HG03135 (cell line): ENCODE measurements at regions not wholly inside any gene's neighbourhood (a gene's known extent, or its start where the extent isn't known, plus 50 kb on each side); places are given as distances from the start of the nearest gene placed in this dataset.
"Not testable (repeated sequence)": the region's sequence is repeated elsewhere in the genome, so short reads cannot be mapped to it uniquely, and the experiment has no call there.

Experiments used
- ATAC-seq: cut with Tn5 transposase; IDR thresholded peaks from one replicate; pipeline ENCODE4 v1.9.1; 2021; ENCODE audit warnings: mild to moderate bottlenecking, moderate library complexity; ENCODE audit not compliant: unreplicated experiment

- ATAC-seq: no peak
Measured at GRCh38 chr4:29113960-29114359, 1606.2 kb upstream of the PCDH7 start.

DNA sequence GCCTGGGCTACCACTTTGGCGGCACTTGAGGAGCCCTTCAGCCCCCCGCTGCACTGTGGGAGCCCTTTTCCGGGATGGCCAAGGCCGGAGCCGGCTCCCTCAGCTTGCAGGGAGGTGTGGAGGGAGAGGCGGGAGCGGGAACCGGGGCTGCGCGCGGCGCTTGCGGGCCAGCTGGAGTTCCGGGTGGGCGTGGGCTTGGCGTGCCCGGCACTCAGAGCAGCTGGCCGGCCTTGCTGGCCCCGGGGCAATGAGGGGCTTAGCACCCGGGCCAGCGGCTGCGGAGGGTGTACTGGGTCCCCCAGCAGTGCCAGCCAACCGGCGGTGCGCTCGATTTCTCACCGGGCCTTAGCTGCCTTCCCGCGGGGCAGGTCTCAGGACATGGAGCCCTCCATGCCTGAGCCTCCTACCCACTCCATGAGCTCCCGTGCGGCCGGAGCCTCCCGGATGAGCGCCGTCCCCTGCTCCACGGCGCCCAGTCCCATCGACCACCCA is 1602.9 kb upstream of the PCDH7 start:
- not testable (repeated sequence) for ATAC-seq

- ATAC-seq: no peak
Measured at GRCh38 chr4:29121586-29121985, 1598.6 kb upstream of the PCDH7 start.

GRCh38 chr4:29128810-29129209 is 1591.4 kb upstream of the PCDH7 start:
- ATAC-seq: no peak

GRCh38 chr4:29131304-29131703 is 1588.9 kb upstream of the PCDH7 start:
- no peak for ATAC-seq

DNA sequence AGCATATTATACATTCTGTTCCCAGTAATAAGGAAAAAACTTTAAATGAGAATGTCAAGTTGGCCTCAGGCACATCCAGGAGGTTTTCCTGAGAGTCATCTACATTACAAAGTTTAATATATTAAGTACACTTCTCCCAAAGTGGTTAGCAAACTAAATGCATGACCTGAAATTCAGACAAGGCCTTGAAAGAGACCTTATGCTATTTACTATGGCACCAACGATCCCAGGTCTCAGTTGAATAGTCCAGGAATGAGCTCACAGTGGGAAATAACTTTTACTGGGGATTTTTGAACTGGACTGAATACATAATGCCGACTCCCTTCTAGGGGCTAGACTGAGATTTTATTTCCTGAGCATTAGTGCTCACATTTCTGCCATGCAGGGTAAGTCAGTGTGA is 1577.5 kb upstream of the PCDH7 start:
- ATAC-seq: no peak

DNA sequence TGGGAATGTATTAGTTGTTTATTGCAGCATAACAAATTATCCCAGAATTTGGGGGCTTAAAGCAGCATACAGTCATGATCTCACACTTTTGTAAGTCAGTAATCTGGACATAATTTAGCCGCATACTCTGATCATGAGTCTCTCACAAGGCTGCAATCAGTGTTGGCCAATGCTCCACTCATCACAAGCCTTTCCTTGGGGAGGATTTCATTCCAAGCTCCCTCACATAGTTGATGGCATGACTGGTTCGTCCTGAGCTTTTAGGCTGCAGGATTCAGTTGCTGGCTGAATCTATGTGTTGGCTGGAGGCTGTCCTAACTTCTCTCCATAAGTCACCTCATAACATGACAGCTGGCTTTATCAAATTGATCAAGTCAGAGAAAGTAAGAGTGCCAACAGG is 1568.6 kb upstream of the PCDH7 start:
- ATAC-seq: no peak

DNA sequence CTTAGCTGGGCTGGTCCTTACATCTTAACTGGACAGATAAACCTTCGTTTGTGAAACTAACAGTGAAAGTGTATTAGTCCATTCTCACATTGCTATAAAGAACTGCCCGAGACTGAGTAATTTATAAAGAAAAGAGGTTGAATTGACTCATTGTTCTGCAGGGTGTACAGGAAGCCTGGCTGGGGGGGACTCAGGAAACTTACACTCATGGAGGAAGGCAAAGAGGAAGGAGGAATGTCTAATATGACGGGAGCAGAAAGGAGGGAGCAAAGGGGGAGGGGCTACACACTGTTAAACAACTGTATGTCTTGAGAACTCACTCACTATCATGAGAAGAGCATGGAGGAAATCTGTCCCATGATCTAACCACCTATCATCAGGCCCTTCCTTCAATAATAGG is 1566.5 kb upstream of the PCDH7 start:
- no peak for ATAC-seq

DNA sequence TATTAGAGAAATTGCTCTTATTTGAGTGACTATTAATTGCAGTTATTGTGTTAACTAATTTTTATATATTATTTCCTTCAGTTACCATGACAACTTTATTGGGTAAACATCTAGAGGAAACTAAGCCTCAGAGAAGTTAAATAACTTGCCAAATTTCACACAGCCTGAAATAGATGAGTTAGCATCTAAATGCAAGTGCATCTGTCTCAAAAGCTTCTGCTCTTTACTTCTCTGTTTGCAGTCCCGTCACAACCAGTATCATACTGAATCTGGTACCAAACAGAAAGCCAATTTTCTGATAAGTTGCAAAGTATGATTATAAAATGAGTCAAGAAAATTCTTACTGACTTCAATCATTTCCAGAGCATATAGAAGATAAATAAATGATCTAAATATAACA is 1544.9 kb upstream of the PCDH7 start:
- no peak for ATAC-seq

GRCh38 chr4:29199025-29199424 is 1521.1 kb upstream of the PCDH7 start:
- no peak for ATAC-seq

GRCh38 chr4:29199485-29199884 is 1520.7 kb upstream of the PCDH7 start:
- no peak for ATAC-seq

GRCh38 chr4:29213020-29213419 is 1507.1 kb upstream of the PCDH7 start:
- ATAC-seq: no peak

GRCh38 chr4:29220761-29221160 is 1499.4 kb upstream of the PCDH7 start:
- ATAC-seq: no peak

DNA sequence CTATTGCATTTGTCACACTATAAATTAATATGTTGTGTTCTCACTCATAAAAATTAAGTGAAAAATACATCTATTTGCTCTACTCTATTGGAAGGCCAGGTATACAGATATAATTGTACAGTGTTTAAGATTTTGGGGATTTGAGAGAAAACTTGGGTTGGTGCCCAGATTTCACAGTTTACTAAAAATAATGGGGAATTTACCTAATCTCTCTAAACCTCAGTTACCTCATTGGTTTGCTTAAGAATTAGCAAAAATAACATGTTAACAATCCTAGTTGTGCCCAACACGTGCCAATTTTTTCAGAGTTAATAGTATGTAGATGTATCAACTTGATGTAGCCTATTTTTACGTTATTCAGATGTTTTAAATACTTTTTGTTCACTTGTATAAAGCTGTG is 1495.3 kb upstream of the PCDH7 start:
- no peak for ATAC-seq

DNA sequence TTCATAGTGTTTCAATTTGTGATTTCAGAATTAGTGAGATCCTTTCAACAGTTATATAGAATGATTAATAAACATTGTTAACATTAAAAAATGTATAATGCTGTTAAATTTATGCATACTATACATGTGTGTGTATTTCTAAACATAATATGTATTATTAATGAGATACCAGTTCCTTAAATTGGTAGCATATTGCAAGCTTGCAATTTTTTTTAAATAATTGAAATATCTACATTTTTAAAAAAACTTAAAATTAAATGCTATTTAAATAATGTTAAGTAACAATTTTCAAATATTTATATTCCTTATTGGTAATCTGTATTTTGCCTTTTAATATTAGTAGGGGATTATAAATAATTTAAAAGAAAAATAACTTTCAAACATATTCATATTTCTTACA is 1479.5 kb upstream of the PCDH7 start:
- ATAC-seq: no peak

GRCh38 chr4:29243054-29243453 is 1477.1 kb upstream of the PCDH7 start:
- ATAC-seq: no peak

DNA sequence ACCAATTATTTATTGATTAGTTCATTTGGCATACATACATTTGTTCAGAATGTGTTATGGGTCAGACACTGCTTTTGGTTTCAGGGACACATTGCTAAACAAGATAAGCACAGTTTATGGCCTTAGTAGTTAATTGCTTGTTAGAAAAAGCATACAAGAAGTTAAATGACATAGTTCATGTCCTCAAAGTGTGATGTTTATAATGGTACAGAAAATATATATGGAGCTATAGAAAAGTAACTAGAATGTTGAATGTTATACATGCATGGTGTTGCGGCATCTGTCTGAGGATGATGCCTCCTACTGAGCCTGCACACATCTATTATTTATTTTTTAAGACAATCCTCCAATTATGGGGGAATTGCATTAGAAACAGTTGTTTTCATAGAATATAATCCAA is 1476.3 kb upstream of the PCDH7 start:
- ATAC-seq: no peak

GRCh38 chr4:29259556-29259955 is 1460.6 kb upstream of the PCDH7 start:
- ATAC-seq: no peak

GRCh38 chr4:29262986-29263385 is 1457.2 kb upstream of the PCDH7 start:
- no peak for ATAC-seq

GRCh38 chr4:29276150-29276549 is 1444.0 kb upstream of the PCDH7 start:
- ATAC-seq: no peak

- no peak for ATAC-seq
Measured at GRCh38 chr4:29277381-29277780, 1442.8 kb upstream of the PCDH7 start.

DNA sequence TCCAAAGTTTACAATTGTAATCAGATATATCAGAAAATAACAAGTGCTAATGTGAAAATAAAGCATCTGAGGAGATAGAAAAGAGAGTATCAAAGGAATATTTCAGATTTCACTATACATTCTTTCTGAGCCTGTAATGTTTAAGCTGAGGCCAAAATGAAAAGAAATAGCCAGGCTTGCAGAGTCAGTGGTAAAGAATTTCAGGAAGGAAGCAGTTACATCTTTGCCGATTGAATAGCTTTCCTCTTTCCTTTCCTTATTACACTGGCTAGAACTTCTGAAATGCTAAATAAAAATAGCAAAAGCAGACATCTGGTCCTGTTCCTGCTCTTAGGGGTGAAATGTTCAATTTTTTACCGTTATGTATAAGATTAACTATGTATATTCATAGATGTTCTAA is 1441.6 kb upstream of the PCDH7 start:
- no peak for ATAC-seq

GRCh38 chr4:29289118-29289517 is 1431.1 kb upstream of the PCDH7 start:
- no peak for ATAC-seq

GRCh38 chr4:29295280-29295679 is 1424.9 kb upstream of the PCDH7 start:
- ATAC-seq: no peak
